GM18520 (cell line): ENCODE measurements at regions not wholly inside any gene's neighbourhood (a gene's known extent, or its start where the extent isn't known, plus 50 kb on each side); places are given as distances from the start of the nearest gene placed in this dataset.

ENCODE experiments used
- ATAC-seq: cut with Tn5 transposase; IDR thresholded peaks from one replicate; pipeline ENCODE4 v1.9.1; 2021; ENCODE audit not compliant: unreplicated experiment

GRCh38 chr1:79694241-79694640 is 687.7 kb upstream of the ADGRL4 start:
- ATAC-seq: no peak

- no peak for ATAC-seq
These were observed 687.0 kb upstream of the ADGRL4 start for GRCh38 chr1:79693441-79694114.

- ATAC-seq: no peak
These were observed 686.0 kb upstream of the ADGRL4 start for GRCh38 chr1:79692519-79692918.

GRCh38 chr1:79688932-79689331 is 682.4 kb upstream of the ADGRL4 start:
- no peak for ATAC-seq

- ATAC-seq: no peak
These were observed 676.9 kb upstream of the ADGRL4 start for GRCh38 chr1:79683420-79683819.

- no peak for ATAC-seq
These were observed 675.9 kb upstream of the ADGRL4 start for GRCh38 chr1:79682478-79682877.

- no peak for ATAC-seq
These were observed 674.9 kb upstream of the ADGRL4 start for GRCh38 chr1:79681382-79681781.

GRCh38 chr1:79679916-79680315 is 673.4 kb upstream of the ADGRL4 start:
- no peak for ATAC-seq

GRCh38 chr1:79667848-79668696 is 661.5 kb upstream of the ADGRL4 start:
- ATAC-seq: peak; percentile 86

GRCh38 chr1:79667166-79667565 is 660.6 kb upstream of the ADGRL4 start:
- no peak for ATAC-seq

GRCh38 chr1:79663916-79664315 is 657.4 kb upstream of the ADGRL4 start:
- no peak for ATAC-seq

- no peak for ATAC-seq
These were observed 656.1 kb upstream of the ADGRL4 start for GRCh38 chr1:79662596-79662995.

GRCh38 chr1:79660129-79660528 is 653.6 kb upstream of the ADGRL4 start:
- ATAC-seq: peak; percentile 45

GRCh38 chr1:79657951-79658658 is 651.6 kb upstream of the ADGRL4 start:
- no peak for ATAC-seq

- no peak for ATAC-seq
These were observed 649.3 kb upstream of the ADGRL4 start for GRCh38 chr1:79655876-79656275.

GRCh38 chr1:79652426-79652825 is 645.9 kb upstream of the ADGRL4 start:
- no peak for ATAC-seq

- ATAC-seq: no peak
These were observed 641.6 kb upstream of the ADGRL4 start for GRCh38 chr1:79648126-79648525.

GRCh38 chr1:79646880-79647279 is 640.4 kb upstream of the ADGRL4 start:
- ATAC-seq: no peak

GRCh38 chr1:79638382-79638781 is 631.9 kb upstream of the ADGRL4 start:
- ATAC-seq: peak; percentile 91

- peak; percentile 39 for ATAC-seq
These were observed 626.9 kb upstream of the ADGRL4 start for GRCh38 chr1:79633456-79633855.

- no peak for ATAC-seq
These were observed 622.9 kb upstream of the ADGRL4 start for GRCh38 chr1:79629414-79629813.

- no peak for ATAC-seq
These were observed 611.2 kb upstream of the ADGRL4 start for GRCh38 chr1:79617777-79618176.
